ENCODE measurements at regions not wholly inside any gene's neighbourhood (a gene's known extent, or its start where the extent isn't known, plus 50 kb on each side); places are given as distances from the start of the nearest gene placed in this dataset.

- no peak for TF ChIP-seq CTCF (IDR thresholded peaks at IDR 0.05; ENCODE audit: low read depth, low read length)
- no peak for DNase-seq (ENCODE audit: low read depth in 2 of 2)
Measured at GRCh38 chr12:29033519-29033918, 115.6 kb upstream of the FAR2 start.

GRCh38 chr12:29035112-29035511 is 114.0 kb upstream of the FAR2 start:
- no peak overlapping the region for H3K4me3 ChIP-seq (replicated peaks in 1 of 2; ENCODE audit: low read depth in 2 of 2, low read length in 2 of 2)

More at GRCh38 chr12:29033519-29033918, 115.6 kb upstream of the FAR2 start:
- no peak overlapping the region for H3K4me3 ChIP-seq (replicated peaks in 1 of 2; ENCODE audit: low read depth in 2 of 2, low read length in 2 of 2)

GRCh38 chr12:29039013-29039412 is 110.1 kb upstream of the FAR2 start:
- no peak overlapping the region for H3K4me3 ChIP-seq (replicated peaks in 1 of 2; ENCODE audit: low read depth in 2 of 2, low read length in 2 of 2)
- TF ChIP-seq CTCF (IDR thresholded peaks at IDR 0.05; ENCODE audit: low read depth, low read length): no peak
- peak; percentile 91 to 95 for DNase-seq (ENCODE audit: low read depth in 2 of 2)

More at GRCh38 chr12:29035112-29035511, 114.0 kb upstream of the FAR2 start:
- no peak for DNase-seq (ENCODE audit: low read depth in 2 of 2)
- no peak for TF ChIP-seq CTCF (IDR thresholded peaks at IDR 0.05; ENCODE audit: low read depth, low read length)

- H3K4me3 ChIP-seq (replicated peaks in 1 of 2; ENCODE audit: low read depth in 2 of 2, low read length in 2 of 2): no peak overlapping the region
- DNase-seq (ENCODE audit: low read depth in 2 of 2): peak; percentile 64 to 84
- TF ChIP-seq CTCF (IDR thresholded peaks at IDR 0.05; ENCODE audit: low read depth, low read length): no peak
Measured at GRCh38 chr12:29041621-29042020, 107.5 kb upstream of the FAR2 start.

- no peak overlapping the region for H3K4me3 ChIP-seq (replicated peaks in 1 of 2; ENCODE audit: low read depth in 2 of 2, low read length in 2 of 2)
- DNase-seq (ENCODE audit: low read depth in 2 of 2): peak; percentile 17 to 76
- TF ChIP-seq CTCF (IDR thresholded peaks at IDR 0.05; ENCODE audit: low read depth, low read length): no peak
Measured at GRCh38 chr12:29043069-29043468, 106.0 kb upstream of the FAR2 start.

- TF ChIP-seq CTCF (IDR thresholded peaks at IDR 0.05; ENCODE audit: low read depth, low read length): no peak
- no peak overlapping the region for H3K4me3 ChIP-seq (replicated peaks in 1 of 2; ENCODE audit: low read depth in 2 of 2, low read length in 2 of 2)
- no peak for DNase-seq (ENCODE audit: low read depth in 2 of 2)
Measured at GRCh38 chr12:29044799-29045198, 104.3 kb upstream of the FAR2 start.

- no peak for DNase-seq (ENCODE audit: low read depth in 2 of 2)
- TF ChIP-seq CTCF (IDR thresholded peaks at IDR 0.05; ENCODE audit: low read depth, low read length): no peak
- H3K4me3 ChIP-seq (replicated peaks in 1 of 2; ENCODE audit: low read depth in 2 of 2, low read length in 2 of 2): no peak overlapping the region
Measured at GRCh38 chr12:29048787-29049186, 100.3 kb upstream of the FAR2 start.
